ENCODE measurements at regions not wholly inside any gene's neighbourhood (a gene's known extent, or its start where the extent isn't known, plus 50 kb on each side); places are given as distances from the start of the nearest gene placed in this dataset.

GRCh38 chr13:67554286-67554685 lies 324.1 kb upstream of the PCDH9 start:
- no peak overlapping the region for H3K27ac Mint-ChIP-seq
- DNase-seq (ENCODE audit: extremely low spot score, unreplicated experiment): no peak
- no peaks in the 10 kb centered on the region for H3K4me1 Mint-ChIP-seq (ENCODE audit: unreplicated experiment)
- H3K27me3 Mint-ChIP-seq: no peaks in the 10 kb centered on the region
- H3K4me3 Mint-ChIP-seq: no peak overlapping the region
- no peak for TF ChIP-seq CTCF (conservative IDR thresholded peaks at IDR 0.05)
- peaks cover 6% of the 10 kb centered on the region for H3K9me3 Mint-ChIP-seq
- H3K36me3 Mint-ChIP-seq: no peaks in the 10 kb centered on the region

- H3K27ac Mint-ChIP-seq: no peak overlapping the region
- H3K4me3 Mint-ChIP-seq: no peak overlapping the region
- no peak for DNase-seq (ENCODE audit: extremely low spot score, unreplicated experiment)
- no peaks in the 10 kb centered on the region for H3K27me3 Mint-ChIP-seq
- H3K9me3 Mint-ChIP-seq: no peaks in the 10 kb centered on the region
- H3K4me1 Mint-ChIP-seq (ENCODE audit: unreplicated experiment): no peaks in the 10 kb centered on the region
- no peak for TF ChIP-seq CTCF (conservative IDR thresholded peaks at IDR 0.05)
- no peaks in the 10 kb centered on the region for H3K36me3 Mint-ChIP-seq
Observed at GRCh38 chr13:67549331-67549730, 319.2 kb upstream of the PCDH9 start.

- no peaks in the 10 kb centered on the region for H3K4me1 Mint-ChIP-seq (ENCODE audit: unreplicated experiment)
- H3K27ac Mint-ChIP-seq: no peak overlapping the region
- no peak overlapping the region for H3K4me3 Mint-ChIP-seq
- no peak for TF ChIP-seq CTCF (conservative IDR thresholded peaks at IDR 0.05)
- no peaks in the 10 kb centered on the region for H3K9me3 Mint-ChIP-seq
- H3K27me3 Mint-ChIP-seq: no peaks in the 10 kb centered on the region
- DNase-seq (ENCODE audit: extremely low spot score, unreplicated experiment): no peak
- H3K36me3 Mint-ChIP-seq: no peaks in the 10 kb centered on the region
Observed at GRCh38 chr13:67538906-67539305, 308.8 kb upstream of the PCDH9 start.

- Mint-ChIP-seq H3K9me3 (no peaks in the 10 kb centered on the region), H3K4me1 (ENCODE audit: unreplicated experiment) (peaks cover 6% of the 10 kb centered on the region), H3K27ac (no peak overlapping the region), H3K36me3 (no peaks in the 10 kb centered on the region), H3K27me3 (no peaks in the 10 kb centered on the region), H3K4me3 (no peak overlapping the region)
- TF ChIP-seq CTCF (conservative IDR thresholded peaks at IDR 0.05): no peak
- DNase-seq (ENCODE audit: extremely low spot score, unreplicated experiment): no peak
Observed at GRCh38 chr13:67520886-67521285, 290.8 kb upstream of the PCDH9 start.

- no peak for DNase-seq (ENCODE audit: extremely low spot score, unreplicated experiment)
- Mint-ChIP-seq H3K9me3 (no peaks in the 10 kb centered on the region), H3K4me3 (no peak overlapping the region), H3K27ac (no peak overlapping the region), H3K4me1 (ENCODE audit: unreplicated experiment) (peaks cover 6% of the 10 kb centered on the region), H3K27me3 (no peaks in the 10 kb centered on the region), H3K36me3 (no peaks in the 10 kb centered on the region)
- TF ChIP-seq CTCF (conservative IDR thresholded peaks at IDR 0.05): no peak
Observed at GRCh38 chr13:67519356-67519755, 289.2 kb upstream of the PCDH9 start.

GRCh38 chr13:67518785-67519184 lies 288.6 kb upstream of the PCDH9 start:
- Mint-ChIP-seq H3K27ac (no peak overlapping the region), H3K27me3 (no peaks in the 10 kb centered on the region), H3K4me1 (ENCODE audit: unreplicated experiment) (peaks cover 6% of the 10 kb centered on the region), H3K4me3 (no peak overlapping the region), H3K36me3 (no peaks in the 10 kb centered on the region), H3K9me3 (no peaks in the 10 kb centered on the region)
- TF ChIP-seq CTCF (conservative IDR thresholded peaks at IDR 0.05): no peak
- DNase-seq (ENCODE audit: extremely low spot score, unreplicated experiment): no peak
